ENCODE measurements at regions not wholly inside any gene's neighbourhood (a gene's known extent, or its start where the extent isn't known, plus 50 kb on each side); places are given as distances from the start of the nearest gene placed in this dataset.

- TF ChIP-seq JUND (IDR thresholded peaks at IDR 0.05) (no peak), ELF1 (IDR thresholded peaks at IDR 0.05; ENCODE audit: borderline replicate concordance, low read depth) (no peak), ZFX (IDR thresholded peaks at IDR 0.05) (no peak), EZH2phosphoT487 (IDR thresholded peaks at IDR 0.05; ENCODE audit: borderline replicate concordance) (no peak), POLR2AphosphoS5 (IDR thresholded peaks at IDR 0.05; ENCODE audit: low read depth, low read length) (no peak), YY1 (IDR thresholded peaks at IDR 0.05; ENCODE audit: extremely low read depth, insufficient replicate concordance, low read depth, low read length) (no peak), CBX3 (IDR thresholded peaks at IDR 0.05; ENCODE audit: low read depth) (no peak), SRF (IDR thresholded peaks at IDR 0.05; ENCODE audit: low read depth) (no peak), CEBPB (IDR thresholded peaks at IDR 0.05; ENCODE audit: low read depth) (no peak), MAX (IDR thresholded peaks at IDR 0.05) (no peak), POLR2A (IDR thresholded peaks at IDR 0.05; ENCODE audit: borderline replicate concordance, extremely low read depth, insufficient read depth, insufficient read length) (no peak), RAD21 (IDR thresholded peaks at IDR 0.05; ENCODE audit: low read depth) (no peak)
Observed at GRCh38 chr20:57831326-57831992, 121.6 kb upstream of the PMEPA1 start (continued).

GRCh38 chr20:57830515-57830895 is 120.7 kb upstream of the PMEPA1 start:
- no peaks in the 10 kb centered on the region for H3K79me2 ChIP-seq (ENCODE audit: insufficient read depth, low read length)
- DNase-seq (ENCODE audit: low read depth, low spot score) = no peak
- no peak overlapping the region for H3K27ac ChIP-seq (ENCODE audit: low read depth, low read length)
- H4K20me1 ChIP-seq (ENCODE audit: insufficient read depth) = no peaks in the 10 kb centered on the region
- peaks cover 30% of the 10 kb centered on the region; the same call in 1 of the 2 replicates for H3K27me3 ChIP-seq (ENCODE audit: insufficient read depth, low read length)
- H2AFZ ChIP-seq (ENCODE audit: low read depth, low read length, poor library complexity, severe bottlenecking) = no peak overlapping the region
- no peaks in the 10 kb centered on the region for H3K9me2 ChIP-seq (ENCODE audit: insufficient read depth)
- intact Hi-C loops (cut with micrococcal nuclease) = no loop called here
- no peaks in the 10 kb centered on the region for H3K4me1 ChIP-seq (ENCODE audit: control insufficient read depth in 1 of 2, insufficient read depth in 2 of 2, low read length in 2 of 2)
- TF ChIP-seq FOSL1 (IDR thresholded peaks at IDR 0.05; ENCODE audit: low read depth) (no peak), MAX (IDR thresholded peaks at IDR 0.05) (no peak), RAD21 (IDR thresholded peaks at IDR 0.05; ENCODE audit: low read depth) (no peak), POLR2A (IDR thresholded peaks at IDR 0.05; ENCODE audit: borderline replicate concordance, extremely low read depth, insufficient read depth, insufficient read length) (no peak), REST (IDR thresholded peaks at IDR 0.05; ENCODE audit: low read depth) (no peak), EZH2 (IDR thresholded peaks at IDR 0.05) (no peak)
- POLR2A ChIA-PET = no interaction called here
- H3K9ac ChIP-seq (ENCODE audit: low read length) = no peak overlapping the region
- no peak overlapping the region for H3K4me3 ChIP-seq (replicated peaks in 1 of 2; ENCODE audit: low read depth in 1 of 2, low read length in 2 of 2)
- no peak for ATAC-seq
- BruUV-seq (replicated peaks) = no TSS peak
- H3K9me3 ChIP-seq (ENCODE audit: control insufficient read depth in 1 of 2, insufficient read depth in 1 of 2, low read depth in 1 of 2, low read length in 2 of 2) = no peaks in the 10 kb centered on the region
- CTCF ChIA-PET = no interaction called here
- H3K36me3 ChIP-seq (ENCODE audit: control insufficient read depth in 1 of 2, insufficient read depth in 2 of 2, low read length in 2 of 2) = no peaks in the 10 kb centered on the region
- H3K4me2 ChIP-seq (ENCODE audit: low read length) = no peak overlapping the region
- RAD21 ChIA-PET (ENCODE audit: low non-redundant PET in 1 of 2, low total read pairs in 2 of 2, uncharacterized antibody in 2 of 2, unreplicated experiment in 2 of 2) = no interaction called here

All from HCT116 (cell line).